ENCODE measurements at regions not wholly inside any gene's neighbourhood (a gene's known extent, or its start where the extent isn't known, plus 50 kb on each side); places are given as distances from the start of the nearest gene placed in this dataset.
"Not testable (repeated sequence)": the region's sequence is repeated elsewhere in the genome, so short reads cannot be mapped to it uniquely, and the experiment has no call there.

DNA sequence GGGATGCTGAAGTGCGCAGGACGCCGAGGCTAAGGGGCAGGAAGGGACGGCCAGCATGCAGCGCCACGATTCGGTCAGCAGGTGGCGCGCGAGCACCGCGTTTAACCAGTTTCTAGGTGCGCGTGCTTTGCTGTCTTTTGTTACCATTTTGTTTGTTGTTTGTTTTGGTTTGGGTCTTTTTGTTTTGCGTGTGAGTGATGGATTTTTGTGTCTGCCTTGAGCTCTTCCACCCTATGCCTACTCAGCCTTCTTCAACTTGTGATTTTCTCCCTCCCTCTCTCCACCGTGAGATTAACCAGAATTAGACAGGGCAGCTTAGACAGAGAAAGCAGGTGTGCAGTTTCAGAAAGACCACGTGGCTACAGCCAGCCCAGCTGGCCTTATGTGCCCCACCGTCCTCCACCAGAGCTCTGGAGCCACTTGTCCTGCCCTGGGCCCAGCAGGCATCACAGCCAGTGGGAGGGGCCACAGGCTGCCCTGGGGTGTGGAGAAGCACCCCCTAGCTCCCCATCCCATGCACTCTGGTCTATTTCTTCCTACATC, 180.2 kb downstream of the RNF144A start:
- peak overlapping the region; percentile 52 for H2AFZ ChIP-seq (ENCODE audit: low read depth, low read length)
- no peak for TF ChIP-seq EP300 (conservative IDR thresholded peaks at IDR 0.05; ENCODE audit: poor library complexity, severe bottlenecking)
- TF ChIP-seq SMC3 (conservative IDR thresholded peaks at IDR 0.05; ENCODE audit: poor library complexity): peak; percentile 98
- TF ChIP-seq RAD21 (conservative IDR thresholded peaks at IDR 0.05): peak; percentile 98
- TF ChIP-seq POLR2AphosphoS5 (IDR thresholded peaks at IDR 0.05): no peak
- TF ChIP-seq EZH2 (IDR thresholded peaks at IDR 0.05; ENCODE audit: borderline replicate concordance, insufficient read depth, low read length, poor library complexity, severe bottlenecking): no peak
- TF ChIP-seq, protein P1, sequence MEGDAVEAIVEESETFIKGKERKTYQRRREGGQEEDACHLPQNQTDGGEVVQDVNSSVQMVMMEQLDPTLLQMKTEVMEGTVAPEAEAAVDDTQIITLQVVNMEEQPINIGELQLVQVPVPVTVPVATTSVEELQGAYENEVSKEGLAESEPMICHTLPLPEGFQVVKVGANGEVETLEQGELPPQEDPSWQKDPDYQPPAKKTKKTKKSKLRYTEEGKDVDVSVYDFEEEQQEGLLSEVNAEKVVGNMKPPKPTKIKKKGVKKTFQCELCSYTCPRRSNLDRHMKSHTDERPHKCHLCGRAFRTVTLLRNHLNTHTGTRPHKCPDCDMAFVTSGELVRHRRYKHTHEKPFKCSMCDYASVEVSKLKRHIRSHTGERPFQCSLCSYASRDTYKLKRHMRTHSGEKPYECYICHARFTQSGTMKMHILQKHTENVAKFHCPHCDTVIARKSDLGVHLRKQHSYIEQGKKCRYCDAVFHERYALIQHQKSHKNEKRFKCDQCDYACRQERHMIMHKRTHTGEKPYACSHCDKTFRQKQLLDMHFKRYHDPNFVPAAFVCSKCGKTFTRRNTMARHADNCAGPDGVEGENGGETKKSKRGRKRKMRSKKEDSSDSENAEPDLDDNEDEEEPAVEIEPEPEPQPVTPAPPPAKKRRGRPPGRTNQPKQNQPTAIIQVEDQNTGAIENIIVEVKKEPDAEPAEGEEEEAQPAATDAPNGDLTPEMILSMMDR (IDR thresholded peaks at IDR 0.05; ENCODE audit: poor library complexity, severe bottlenecking): peak; percentile 98
- TF ChIP-seq MXI1 (conservative IDR thresholded peaks at IDR 0.05; ENCODE audit: poor library complexity, severe bottlenecking): peak; percentile 80
- no peaks in the 10 kb centered on the region for H3K79me2 ChIP-seq (replicated peaks; ENCODE audit: insufficient read depth, low read length)
- no peaks in the 10 kb centered on the region for H3K27me3 ChIP-seq (ENCODE audit: insufficient read depth, low read depth, low read length)
- H3K9me3 ChIP-seq (ENCODE audit: low read length): no peaks in the 10 kb centered on the region
- no peak overlapping the region for H3K4me2 ChIP-seq (ENCODE audit: low read length)
- no peaks in the 10 kb centered on the region for H3K9me2 ChIP-seq (ENCODE audit: insufficient read depth, low read length)
- H4K20me1 ChIP-seq (ENCODE audit: insufficient read depth): no peaks in the 10 kb centered on the region
- H3K9ac ChIP-seq (ENCODE audit: low read length): peak overlapping the region; percentile 25
- H3K27ac ChIP-seq (ENCODE audit: low read length): no peak overlapping the region
- no peaks in the 10 kb centered on the region for H3F3A ChIP-seq (ENCODE audit: insufficient read depth, low read length, poor library complexity, severe bottlenecking)
- peak overlapping the region; percentile 37 for H3K4me3 ChIP-seq (ENCODE audit: low read length)
- H3K36me3 ChIP-seq (ENCODE audit: insufficient read depth, low read length): no peaks in the 10 kb centered on the region

DNA sequence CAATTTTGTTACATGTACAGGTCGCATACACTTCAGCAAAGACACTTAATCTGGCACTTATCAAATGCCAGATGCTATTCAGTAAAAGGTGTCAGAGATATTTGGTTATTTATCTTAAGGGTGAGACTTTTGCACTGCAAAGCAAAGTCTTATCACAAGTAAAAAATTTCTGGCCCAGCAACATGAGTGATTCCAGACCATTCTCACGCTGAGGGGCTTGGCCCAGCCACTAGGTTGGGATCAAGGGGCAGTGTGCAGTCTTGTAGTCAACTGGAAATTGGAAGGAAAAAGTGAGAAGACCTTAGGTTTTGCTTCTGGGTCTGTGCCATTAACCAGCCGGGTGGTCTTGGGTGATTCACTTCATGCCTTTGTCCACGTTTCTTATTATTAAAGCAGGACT, 181.6 kb downstream of the RNF144A start:
- H4K20me1 ChIP-seq (ENCODE audit: insufficient read depth): no peaks in the 10 kb centered on the region
- no peak overlapping the region for H3K4me3 ChIP-seq (ENCODE audit: low read length)
- TF ChIP-seq EP300 (conservative IDR thresholded peaks at IDR 0.05; ENCODE audit: poor library complexity, severe bottlenecking) (no peak), MXI1 (conservative IDR thresholded peaks at IDR 0.05; ENCODE audit: poor library complexity, severe bottlenecking) (no peak), TAF1 (IDR thresholded peaks at IDR 0.05; ENCODE audit: low read depth) (no peak), POLR2AphosphoS5 (IDR thresholded peaks at IDR 0.05) (no peak), SMC3 (conservative IDR thresholded peaks at IDR 0.05; ENCODE audit: poor library complexity) (no peak), EZH2 (IDR thresholded peaks at IDR 0.05; ENCODE audit: borderline replicate concordance, insufficient read depth, low read length, poor library complexity, severe bottlenecking) (no peak), RAD21 (conservative IDR thresholded peaks at IDR 0.05) (no peak)
- TF ChIP-seq, protein P2, sequence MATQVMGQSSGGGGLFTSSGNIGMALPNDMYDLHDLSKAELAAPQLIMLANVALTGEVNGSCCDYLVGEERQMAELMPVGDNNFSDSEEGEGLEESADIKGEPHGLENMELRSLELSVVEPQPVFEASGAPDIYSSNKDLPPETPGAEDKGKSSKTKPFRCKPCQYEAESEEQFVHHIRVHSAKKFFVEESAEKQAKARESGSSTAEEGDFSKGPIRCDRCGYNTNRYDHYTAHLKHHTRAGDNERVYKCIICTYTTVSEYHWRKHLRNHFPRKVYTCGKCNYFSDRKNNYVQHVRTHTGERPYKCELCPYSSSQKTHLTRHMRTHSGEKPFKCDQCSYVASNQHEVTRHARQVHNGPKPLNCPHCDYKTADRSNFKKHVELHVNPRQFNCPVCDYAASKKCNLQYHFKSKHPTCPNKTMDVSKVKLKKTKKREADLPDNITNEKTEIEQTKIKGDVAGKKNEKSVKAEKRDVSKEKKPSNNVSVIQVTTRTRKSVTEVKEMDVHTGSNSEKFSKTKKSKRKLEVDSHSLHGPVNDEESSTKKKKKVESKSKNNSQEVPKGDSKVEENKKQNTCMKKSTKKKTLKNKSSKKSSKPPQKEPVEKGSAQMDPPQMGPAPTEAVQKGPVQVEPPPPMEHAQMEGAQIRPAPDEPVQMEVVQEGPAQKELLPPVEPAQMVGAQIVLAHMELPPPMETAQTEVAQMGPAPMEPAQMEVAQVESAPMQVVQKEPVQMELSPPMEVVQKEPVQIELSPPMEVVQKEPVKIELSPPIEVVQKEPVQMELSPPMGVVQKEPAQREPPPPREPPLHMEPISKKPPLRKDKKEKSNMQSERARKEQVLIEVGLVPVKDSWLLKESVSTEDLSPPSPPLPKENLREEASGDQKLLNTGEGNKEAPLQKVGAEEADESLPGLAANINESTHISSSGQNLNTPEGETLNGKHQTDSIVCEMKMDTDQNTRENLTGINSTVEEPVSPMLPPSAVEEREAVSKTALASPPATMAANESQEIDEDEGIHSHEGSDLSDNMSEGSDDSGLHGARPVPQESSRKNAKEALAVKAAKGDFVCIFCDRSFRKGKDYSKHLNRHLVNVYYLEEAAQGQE (IDR thresholded peaks at IDR 0.05; ENCODE audit: borderline replicate concordance): no peak
- TF ChIP-seq, protein P1 (IDR thresholded peaks at IDR 0.05; ENCODE audit: poor library complexity, severe bottlenecking): no peak
- H3K36me3 ChIP-seq (ENCODE audit: insufficient read depth, low read length): no peaks in the 10 kb centered on the region
- H3K4me2 ChIP-seq (ENCODE audit: low read length): no peak overlapping the region
- no peaks in the 10 kb centered on the region for H3K27me3 ChIP-seq (ENCODE audit: insufficient read depth, low read depth, low read length)
- H3K79me2 ChIP-seq (replicated peaks; ENCODE audit: insufficient read depth, low read length): no peaks in the 10 kb centered on the region
- no peak overlapping the region for H3K9ac ChIP-seq (ENCODE audit: low read length)
- H2AFZ ChIP-seq (ENCODE audit: low read depth, low read length): no peak overlapping the region
- H3K9me2 ChIP-seq (ENCODE audit: insufficient read depth, low read length): no peaks in the 10 kb centered on the region
- H3K27ac ChIP-seq (ENCODE audit: low read length): no peak overlapping the region
- no peaks in the 10 kb centered on the region for H3F3A ChIP-seq (ENCODE audit: insufficient read depth, low read length, poor library complexity, severe bottlenecking)
- no peaks in the 10 kb centered on the region for H3K9me3 ChIP-seq (ENCODE audit: low read length)

DNA sequence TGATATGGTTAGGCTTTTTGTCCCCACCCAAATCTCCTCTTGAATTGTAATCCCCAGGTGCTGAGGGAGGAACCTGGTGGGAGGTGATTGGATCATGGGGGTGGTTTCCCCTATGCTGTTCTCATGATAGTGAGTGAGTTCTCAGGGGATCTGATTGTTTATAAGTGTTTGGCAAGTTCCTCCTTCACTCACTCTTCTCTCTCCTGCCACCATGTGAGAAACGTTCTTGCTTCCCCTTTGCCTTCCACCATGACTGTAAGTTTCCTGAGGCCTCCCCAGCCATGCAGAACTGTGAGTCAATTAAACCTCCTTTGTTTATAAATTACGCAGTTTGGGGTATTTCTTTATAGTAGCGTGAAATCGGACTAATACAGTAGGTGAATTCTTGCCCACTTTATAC, 182.5 kb downstream of the RNF144A start:
- not testable (repeated sequence) for H3K27ac ChIP-seq (ENCODE audit: low read length); H3K4me2 ChIP-seq (ENCODE audit: low read length); H3K79me2 ChIP-seq (replicated peaks; ENCODE audit: insufficient read depth, low read length); H3K9me3 ChIP-seq (ENCODE audit: low read length); H3F3A ChIP-seq (ENCODE audit: insufficient read depth, low read length, poor library complexity, severe bottlenecking); H3K36me3 ChIP-seq (ENCODE audit: insufficient read depth, low read length); H3K9ac ChIP-seq (ENCODE audit: low read length); H2AFZ ChIP-seq (ENCODE audit: low read depth, low read length); H3K27me3 ChIP-seq (ENCODE audit: insufficient read depth, low read depth, low read length); H3K9me2 ChIP-seq (ENCODE audit: insufficient read depth, low read length); H3K4me3 ChIP-seq (ENCODE audit: low read length); H4K20me1 ChIP-seq (ENCODE audit: insufficient read depth)

Data from neural cell (in vitro differentiated cells).